Stimulated activated CD4-positive, alpha-beta T cell treated with anti-CD3 and anti-CD28 coated beads, TNF-alpha, amount 100 ng/mL, for 24 hours (primary cell): ENCODE measurements at regions not wholly inside any gene's neighbourhood (a gene's known extent, or its start where the extent isn't known, plus 50 kb on each side); places are given as distances from the start of the nearest gene placed in this dataset.

ENCODE experiments used
- DNase-seq, 3 experiments: peaks; one replicate each; pipeline ENCODE4 v3.0.0-alpha.2; 2020; ENCODE audit warnings: low read depth in 3 of 3

GRCh38 chr12:67586951-67587350 lies 61.6 kb upstream of the DYRK2 start:
- no peak for DNase-seq

DNA sequence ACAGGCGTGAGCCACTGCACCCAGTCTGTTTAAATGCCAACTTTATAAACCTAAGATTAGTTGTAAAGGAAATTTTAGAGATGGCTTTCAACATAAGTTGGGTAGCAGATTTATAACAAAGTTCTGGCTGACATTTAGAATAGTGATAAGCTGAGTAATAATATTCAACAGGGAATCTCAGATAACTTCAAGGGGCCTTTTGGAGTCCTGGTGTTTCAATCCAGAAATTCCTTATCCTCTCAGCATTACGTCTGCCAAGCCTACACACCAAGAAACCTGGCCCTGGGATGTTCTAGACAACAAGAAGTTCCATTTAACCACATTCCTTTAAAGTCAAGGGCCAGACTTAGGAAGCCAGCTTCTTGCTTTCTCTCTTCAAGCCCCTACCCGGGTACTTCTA lies 59.5 kb upstream of the DYRK2 start:
- no peak for DNase-seq

- no peak for DNase-seq
Measured at GRCh38 chr12:67590149-67590790, 58.3 kb upstream of the DYRK2 start.

DNA sequence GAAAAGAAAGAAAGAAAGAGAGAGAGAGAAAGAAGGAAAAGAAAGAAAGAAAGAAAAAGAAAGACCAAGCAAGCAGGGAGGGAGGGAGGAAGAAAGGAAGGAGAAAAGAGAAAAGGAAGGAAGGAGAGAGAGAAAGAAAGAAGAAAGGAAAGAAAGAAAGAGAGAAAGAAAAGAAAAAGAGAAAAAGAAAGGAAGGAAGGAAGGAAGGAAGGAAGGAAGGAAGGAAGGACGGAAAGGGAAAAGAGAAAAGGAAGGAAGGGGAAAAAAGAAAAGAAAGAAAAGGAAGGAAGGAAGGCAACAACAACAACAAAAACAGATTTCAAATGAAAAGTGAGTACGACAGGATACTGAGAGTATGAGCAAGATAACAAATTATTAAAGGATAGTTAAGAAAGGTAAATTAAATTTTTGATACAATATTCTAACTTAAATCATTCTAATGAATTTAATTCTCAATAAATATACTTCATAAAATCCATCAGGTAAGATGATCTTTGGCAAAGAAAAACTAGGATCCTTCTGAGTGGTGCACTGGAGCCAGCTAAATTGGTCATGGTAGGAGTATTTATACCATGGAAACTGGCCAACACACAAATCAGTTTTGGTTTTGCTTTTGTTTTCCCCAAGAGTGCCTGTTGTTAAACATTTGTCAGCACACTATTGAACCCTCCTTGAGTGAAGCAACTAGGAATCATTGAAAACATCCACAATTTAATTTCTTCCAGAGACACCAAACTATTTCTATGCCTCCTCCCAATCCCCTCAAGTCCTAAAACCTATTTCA lies 56.1 kb upstream of the DYRK2 start:
- no peak for DNase-seq

GRCh38 chr12:67593041-67593440 lies 55.5 kb upstream of the DYRK2 start:
- DNase-seq = no peak

GRCh38 chr12:67593461-67594330 lies 54.8 kb upstream of the DYRK2 start:
- DNase-seq = no peak

- no peak for DNase-seq
Measured at GRCh38 chr12:67594888-67595287, 53.7 kb upstream of the DYRK2 start.

DNA sequence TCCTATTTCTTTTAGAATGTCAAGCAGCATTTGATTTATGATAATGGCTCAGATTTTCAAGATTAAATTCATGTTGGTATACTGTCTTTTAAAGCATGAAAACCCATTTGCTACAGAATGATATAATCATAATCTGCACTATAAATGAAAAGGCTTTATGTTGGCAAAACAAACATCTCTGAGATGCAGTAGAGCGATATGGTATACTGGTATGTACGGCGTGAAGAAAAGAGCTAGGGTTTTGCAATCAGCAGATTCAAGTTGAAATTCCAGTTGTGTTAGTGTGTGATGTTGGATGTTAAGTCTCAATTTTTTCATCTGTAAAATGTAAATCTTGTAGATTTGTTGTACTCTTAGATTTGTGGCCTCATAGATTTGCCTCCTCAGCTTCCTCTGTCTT lies 53.2 kb upstream of the DYRK2 start:
- no peak for DNase-seq

GRCh38 chr12:67598598-67598997 lies 49.9 kb upstream of the DYRK2 start:
- no peak for DNase-seq
